ENCODE measurements at regions not wholly inside any gene's neighbourhood (a gene's known extent, or its start where the extent isn't known, plus 50 kb on each side); places are given as distances from the start of the nearest gene placed in this dataset.

GRCh38 chr1:87702455-87702854 lies 373.8 kb downstream of the LMO4 start:
- no peak for TF ChIP-seq CTCF (IDR thresholded peaks at IDR 0.05; ENCODE audit: control extremely low read depth, extremely low read depth, low read depth, missing control alignments)
- POLR2A ChIA-PET, result no interaction called here
- CTCF ChIA-PET, result no interaction called here
- no peak for DNase-seq (ENCODE audit: extremely low spot score)

- ChIA-PET POLR2A (no interaction called here), CTCF (no interaction called here)
- DNase-seq (ENCODE audit: extremely low spot score), result no peak
- no peak for TF ChIP-seq CTCF (IDR thresholded peaks at IDR 0.05; ENCODE audit: control extremely low read depth, extremely low read depth, low read depth, missing control alignments)
Observed at GRCh38 chr1:87705233-87705632, 376.6 kb downstream of the LMO4 start.

GRCh38 chr1:87706203-87706602 lies 377.5 kb downstream of the LMO4 start:
- TF ChIP-seq CTCF (IDR thresholded peaks at IDR 0.05; ENCODE audit: control extremely low read depth, extremely low read depth, low read depth, missing control alignments), result no peak
- ChIA-PET CTCF (no interaction called here), POLR2A (no interaction called here)
- no peak for DNase-seq (ENCODE audit: extremely low spot score)

- no peak for TF ChIP-seq CTCF (IDR thresholded peaks at IDR 0.05; ENCODE audit: control extremely low read depth, extremely low read depth, low read depth, missing control alignments)
- DNase-seq (ENCODE audit: extremely low spot score), result no peak
- CTCF ChIA-PET, result no interaction called here
Observed at GRCh38 chr1:87706779-87707228, 378.1 kb downstream of the LMO4 start.

GRCh38 chr1:87707411-87707810 lies 378.7 kb downstream of the LMO4 start:
- no peak for DNase-seq (ENCODE audit: extremely low spot score)
- POLR2A ChIA-PET, result no interaction called here
- CTCF ChIA-PET, result no interaction called here
- TF ChIP-seq CTCF (IDR thresholded peaks at IDR 0.05; ENCODE audit: control extremely low read depth, extremely low read depth, low read depth, missing control alignments), result no peak

More at GRCh38 chr1:87706779-87707228, 378.1 kb downstream of the LMO4 start:
- POLR2A ChIA-PET, result no interaction called here

- ChIA-PET CTCF (interaction anchor here (0.8 to 1.2 kb wide), 2 partner anchors 11 to 37 kb away, joined by 3 read pairs; no protein-coding TSS in a partner anchor), POLR2A (no interaction called here)
- no peak for TF ChIP-seq CTCF (IDR thresholded peaks at IDR 0.05; ENCODE audit: control extremely low read depth, extremely low read depth, low read depth, missing control alignments)
- no peak for DNase-seq (ENCODE audit: extremely low spot score)
Observed at GRCh38 chr1:87712261-87713010, 383.8 kb downstream of the LMO4 start.

All from GM10248 (cell line).